Transverse colon (tissue), 4 donors: ENCODE measurements at regions not wholly inside any gene's neighbourhood (a gene's known extent, or its start where the extent isn't known, plus 50 kb on each side); places are given as distances from the start of the nearest gene placed in this dataset.

Experiments
- DNase-seq: peaks from one replicate; pipeline ENCODE4 v3.0.0-alpha.2; 2019
- H3K27ac ChIP-seq, 4 donors: fragments of 200-600 bp; sonication (generic); 2 replicates each; pipeline ENCODE4 v1.5.1; 2016 to 2018; ENCODE audit warnings: inconsistent platforms in 4 of 4
- H3K27me3 ChIP-seq: fragments of 200-600 bp; sonication (generic); 2 replicates; pipeline ENCODE4 v1.5.1; 2017; ENCODE audit warnings: inconsistent platforms
- H3K36me3 ChIP-seq, 4 donors: fragments of 200-600 bp; sonication (generic); 2 replicates each; pipeline ENCODE4 v1.5.1; 2017 to 2019; ENCODE audit warnings: inconsistent platforms in 4 of 4
- H3K4me1 ChIP-seq, 4 donors: fragments of 200-600 bp; sonication (generic); 2 replicates each; pipeline ENCODE4 v1.5.1; 2017 to 2020; ENCODE audit warnings: inconsistent platforms in 4 of 4
- H3K4me3 ChIP-seq, 4 donors: fragments of 200-600 bp; sonication (generic); 1 replicate in 1 of 4; 2 replicates in 3 of 4; pipeline versions ENCODE4 v1.5.1 to v1.6.1; 2017 to 2019; ENCODE audit warnings: inconsistent platforms in 4 of 4
- H3K9me3 ChIP-seq, 2 donors: fragments of 200-600 bp; sonication (generic); 2 replicates each; pipeline ENCODE4 v1.5.1; 2017 to 2019; ENCODE audit warnings: inconsistent platforms in 2 of 2
- CTCF ChIP-seq, 5 experiments: fragments of 200-600 bp in 3 of 5; fragments of 450-650 bp in 2 of 5; sonication (generic) in 3 of 5; IDR thresholded peaks; 1 replicate in 2 of 5; 2 replicates in 3 of 5; pipeline ENCODE4 v1.5.1; 2016 to 2017; ENCODE audit warnings: antibody characterized with exemption in 5 of 5, inconsistent platforms in 3 of 5, mild to moderate bottlenecking in 2 of 5, moderate library complexity in 1 of 5
- EP300 ChIP-seq: sonication (generic); formaldehyde crosslinking; IDR thresholded peaks from one replicate; pipeline ENCODE4 v1.6.1; 2017; ENCODE audit warnings: antibody characterized with exemption, low read depth
- POLR2A ChIP-seq: fragments of 450-650 bp; IDR thresholded peaks from one replicate; pipeline ENCODE4 v1.6.1; 2016; ENCODE audit warnings: antibody characterized with exemption, mild to moderate bottlenecking, moderate library complexity
- POLR2AphosphoS5 ChIP-seq, 3 donors: sonication (generic); formaldehyde crosslinking; IDR thresholded peaks; one replicate each; pipeline ENCODE4 v1.6.1; 2016; ENCODE audit warnings: antibody characterized with exemption in 3 of 3
- WGBS, 2 donors: methylation state at CpG; one replicate each; pipeline ENCODE4 v1.1.5; 2018; ENCODE audit warnings: low coverage in 1 of 2; 5-methylcytosine and 5-hydroxymethylcytosine counted together
- in situ Hi-C, 4 donors: fragments of 200-750 bp; cut with MboI; loops; one replicate each; pipeline versions ENCODE4 v1.15.0 to v1.15.1; 2017; ENCODE audit warnings: low sequenced_read_pairs in 3 of 4, low pct_ligation_motif_present in 1 of 4, low pct_unique_long_range_greater_than_20kb in 1 of 4
- intact Hi-C: fragments of 100-400 bp; cut with DNase I; formaldehyde crosslinking; loops from one replicate; pipeline ENCODE4 v1.15.1; 2023; ENCODE audit warnings: low total_unique reads

GRCh38 chr10:90461437-90462155 is 396.2 kb downstream of the HTR7 start:
- Histone ChIP-seq H3K27ac (no peak overlapping the region), H3K27me3 (no peaks in the 10 kb centered on the region), H3K4me1 (no peaks in the 10 kb centered on the region), H3K4me3 (no peak overlapping the region), H3K9me3 (no peaks in the 10 kb centered on the region), H3K36me3 (no peaks in the 10 kb centered on the region)
- in situ Hi-C loops = no loop called here
- no peak for DNase-seq
- intact Hi-C loops = no loop called here
- 30 to 51% methylated on average over 4 of the region's 4 CpGs for WGBS, 2 donors
- TF ChIP-seq POLR2A = no peak
- TF ChIP-seq POLR2AphosphoS5 (IDR thresholded peaks at IDR 0.05) = no peak
- no peak for TF ChIP-seq EP300
- no peak for TF ChIP-seq CTCF (IDR thresholded peaks at IDR 0.05)

- 81% methylated on average over 2 of the region's 2 CpGs; no CpG with 5 or more reads in 1 of the 2 donors for WGBS, 2 donors
- Histone ChIP-seq H3K9me3 (no peaks in the 10 kb centered on the region), H3K4me3 (no peak overlapping the region), H3K36me3 (no peaks in the 10 kb centered on the region), H3K27me3 (no peaks in the 10 kb centered on the region), H3K4me1 (no peaks in the 10 kb centered on the region), H3K27ac (no peak overlapping the region)
- in situ Hi-C loops (no loop called here), intact Hi-C loops (no loop called here)
- TF ChIP-seq CTCF (IDR thresholded peaks at IDR 0.05) (no peak), POLR2AphosphoS5 (IDR thresholded peaks at IDR 0.05) (no peak), EP300 (no peak), POLR2A (no peak)
- no peak for DNase-seq
These were observed 394.9 kb downstream of the HTR7 start for GRCh38 chr10:90462749-90463470.

GRCh38 chr10:90464329-90464728 is 393.5 kb downstream of the HTR7 start:
- DNase-seq = no peak
- intact Hi-C loops = no loop called here
- H3K27me3 ChIP-seq = no peaks in the 10 kb centered on the region
- H3K36me3 ChIP-seq = no peaks in the 10 kb centered on the region
- H3K4me1 ChIP-seq = no peaks in the 10 kb centered on the region
- TF ChIP-seq CTCF (IDR thresholded peaks at IDR 0.05) = no peak
- H3K4me3 ChIP-seq = no peak overlapping the region
- 68 to 71% methylated on average over 1 of the region's 1 CpG for WGBS, 2 donors
- in situ Hi-C loops = no loop called here
- H3K27ac ChIP-seq = no peak overlapping the region
- no peaks in the 10 kb centered on the region for H3K9me3 ChIP-seq

- H3K4me3 ChIP-seq = no peak overlapping the region
- WGBS, 2 donors = 44 to 65% methylated on average over 1 of the region's 1 CpG
- no peaks in the 10 kb centered on the region for H3K36me3 ChIP-seq
- H3K4me1 ChIP-seq = no peaks in the 10 kb centered on the region
- no peaks in the 10 kb centered on the region for H3K27me3 ChIP-seq
- H3K9me3 ChIP-seq = no peaks in the 10 kb centered on the region
- in situ Hi-C loops = no loop called here
- H3K27ac ChIP-seq = no peak overlapping the region
- DNase-seq = no peak
- no peak for TF ChIP-seq POLR2AphosphoS5 (IDR thresholded peaks at IDR 0.05)
- TF ChIP-seq EP300 = no peak
- no peak for TF ChIP-seq POLR2A
- no peak for TF ChIP-seq CTCF (IDR thresholded peaks at IDR 0.05)
- intact Hi-C loops = no loop called here
These were observed 386.9 kb downstream of the HTR7 start for GRCh38 chr10:90470966-90471365.
